ENCODE measurements at regions not wholly inside any gene's neighbourhood (a gene's known extent, or its start where the extent isn't known, plus 50 kb on each side); places are given as distances from the start of the nearest gene placed in this dataset.

DNA sequence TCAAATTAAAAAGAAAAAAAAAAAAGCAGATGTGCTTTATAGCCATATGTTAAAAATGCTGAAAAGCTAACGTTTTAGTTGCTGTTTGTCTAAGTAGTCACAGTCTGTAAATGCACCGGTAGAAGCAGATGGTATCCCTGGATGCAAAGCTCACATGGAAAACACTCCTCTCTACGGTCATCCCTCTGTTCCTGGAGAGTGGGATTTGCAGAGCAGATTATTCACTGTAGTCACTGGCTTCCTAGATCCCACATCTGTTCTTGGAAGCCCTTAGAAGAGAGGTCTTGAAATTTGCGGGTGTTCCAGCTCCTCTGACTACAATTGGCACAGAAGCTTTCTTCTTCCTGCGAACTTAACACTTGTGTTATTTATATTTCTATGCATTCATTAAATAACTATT lies 186.6 kb downstream of the PMP22 start:
- H3K4me3 ChIP-seq (replicated peaks; ENCODE audit: low read depth, low read length), result no peak overlapping the region
- H3K36me3 ChIP-seq (ENCODE audit: control insufficient read depth, insufficient read depth, low read length), result no peaks in the 10 kb centered on the region
- TF ChIP-seq, protein P1, sequence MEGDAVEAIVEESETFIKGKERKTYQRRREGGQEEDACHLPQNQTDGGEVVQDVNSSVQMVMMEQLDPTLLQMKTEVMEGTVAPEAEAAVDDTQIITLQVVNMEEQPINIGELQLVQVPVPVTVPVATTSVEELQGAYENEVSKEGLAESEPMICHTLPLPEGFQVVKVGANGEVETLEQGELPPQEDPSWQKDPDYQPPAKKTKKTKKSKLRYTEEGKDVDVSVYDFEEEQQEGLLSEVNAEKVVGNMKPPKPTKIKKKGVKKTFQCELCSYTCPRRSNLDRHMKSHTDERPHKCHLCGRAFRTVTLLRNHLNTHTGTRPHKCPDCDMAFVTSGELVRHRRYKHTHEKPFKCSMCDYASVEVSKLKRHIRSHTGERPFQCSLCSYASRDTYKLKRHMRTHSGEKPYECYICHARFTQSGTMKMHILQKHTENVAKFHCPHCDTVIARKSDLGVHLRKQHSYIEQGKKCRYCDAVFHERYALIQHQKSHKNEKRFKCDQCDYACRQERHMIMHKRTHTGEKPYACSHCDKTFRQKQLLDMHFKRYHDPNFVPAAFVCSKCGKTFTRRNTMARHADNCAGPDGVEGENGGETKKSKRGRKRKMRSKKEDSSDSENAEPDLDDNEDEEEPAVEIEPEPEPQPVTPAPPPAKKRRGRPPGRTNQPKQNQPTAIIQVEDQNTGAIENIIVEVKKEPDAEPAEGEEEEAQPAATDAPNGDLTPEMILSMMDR (IDR thresholded peaks at IDR 0.05; ENCODE audit: insufficient read depth, low read length, poor library complexity, severe bottlenecking), result no peak
- DNase-seq (ENCODE audit: extremely low read depth, insufficient read length), result no peak
- no peaks in the 10 kb centered on the region for H3K27me3 ChIP-seq (replicated peaks; ENCODE audit: control insufficient read depth, insufficient read depth, low read length)

DNA sequence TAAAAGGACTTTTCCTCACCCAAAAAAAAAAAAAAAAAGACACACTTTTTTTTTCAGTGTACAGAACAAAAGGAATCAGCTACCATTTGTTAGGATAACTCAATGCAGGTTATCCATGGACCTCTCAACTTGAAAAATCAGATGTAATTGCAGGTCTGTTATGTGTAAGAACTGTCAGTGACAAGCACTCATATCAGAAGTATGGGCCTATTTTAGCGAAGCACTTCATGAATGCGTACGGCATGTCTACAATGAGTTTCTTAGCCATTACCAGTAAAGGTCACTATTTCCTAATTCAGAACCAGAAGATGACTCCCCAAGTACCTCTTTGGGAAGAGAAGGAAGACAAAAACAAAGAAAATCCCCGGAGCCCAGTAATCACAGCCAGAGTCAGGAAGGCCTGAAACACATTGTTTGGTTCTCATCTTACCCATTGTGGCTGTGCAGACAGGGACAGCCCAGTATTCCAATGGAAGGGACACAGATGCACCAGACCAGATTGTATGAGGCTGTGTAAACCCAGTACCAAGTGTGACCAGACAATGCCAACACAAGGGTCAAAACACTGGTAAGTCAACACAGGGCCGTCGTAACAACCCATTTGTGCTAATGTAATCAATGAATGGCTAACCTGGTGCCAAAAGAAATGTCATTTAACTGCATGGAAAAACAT lies 188.0 kb downstream of the PMP22 start:
- DNase-seq (ENCODE audit: extremely low read depth, insufficient read length), result no peak
- Histone ChIP-seq H3K4me3 (replicated peaks; ENCODE audit: low read depth, low read length) (no peak overlapping the region), H3K27me3 (replicated peaks; ENCODE audit: control insufficient read depth, insufficient read depth, low read length) (no peaks in the 10 kb centered on the region), H3K36me3 (ENCODE audit: control insufficient read depth, insufficient read depth, low read length) (no peaks in the 10 kb centered on the region)
- TF ChIP-seq, protein P1 (IDR thresholded peaks at IDR 0.05; ENCODE audit: insufficient read depth, low read length, poor library complexity, severe bottlenecking), result no peak

DNA sequence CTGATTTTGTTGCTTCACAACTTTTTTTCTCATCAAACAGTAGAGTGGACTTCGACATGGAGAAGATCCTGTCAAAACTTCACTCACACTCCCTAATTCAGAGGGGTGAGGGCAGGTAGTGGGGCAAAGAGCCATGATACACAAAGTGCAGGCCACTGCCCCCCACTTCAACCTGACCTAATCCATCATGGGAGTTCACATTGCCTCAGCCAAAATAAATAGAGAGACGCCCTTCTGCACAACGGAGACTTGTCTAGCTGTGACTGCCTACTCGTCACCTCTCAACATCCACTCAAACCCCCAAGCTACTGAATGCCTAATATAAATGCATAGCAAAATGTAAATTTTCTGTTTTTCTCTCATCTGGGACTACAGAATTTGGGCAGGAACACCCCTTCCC lies 213.2 kb downstream of the PMP22 start:
- no peaks in the 10 kb centered on the region for H3K27me3 ChIP-seq (replicated peaks; ENCODE audit: control insufficient read depth, insufficient read depth, low read length)

DNA sequence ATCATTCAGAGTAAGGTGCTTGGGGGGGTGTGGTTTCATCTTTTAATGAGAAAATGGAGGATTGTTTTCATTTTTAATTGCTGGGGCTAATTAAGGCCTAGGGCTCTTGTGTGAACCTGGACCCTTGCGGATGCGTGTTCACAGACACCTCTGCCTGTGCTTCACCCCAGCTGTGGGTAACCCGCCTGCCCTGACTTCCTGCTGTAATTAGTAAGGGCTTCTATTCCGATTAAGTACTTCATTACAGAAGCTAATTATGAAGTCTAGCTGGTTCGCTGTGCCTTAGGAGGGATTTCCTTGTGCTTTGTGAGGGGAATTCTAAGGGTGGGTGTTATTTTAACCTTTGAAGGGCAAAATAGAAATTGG lies 215.3 kb downstream of the PMP22 start:
- H3K4me3 ChIP-seq (replicated peaks; ENCODE audit: low read depth, low read length), result no peak overlapping the region
- no peaks in the 10 kb centered on the region for H3K27me3 ChIP-seq (replicated peaks; ENCODE audit: control insufficient read depth, insufficient read depth, low read length)
- DNase-seq (ENCODE audit: extremely low read depth, insufficient read length), result no peak
- TF ChIP-seq, protein P1 (IDR thresholded peaks at IDR 0.05; ENCODE audit: insufficient read depth, low read length, poor library complexity, severe bottlenecking), result no peak
- H3K36me3 ChIP-seq (ENCODE audit: control insufficient read depth, insufficient read depth, low read length), result no peaks in the 10 kb centered on the region

More for the DNA sequence above, 213.2 kb downstream of the PMP22 start:
- no peak for DNase-seq (ENCODE audit: extremely low read depth, insufficient read length)
- TF ChIP-seq, protein P1 (IDR thresholded peaks at IDR 0.05; ENCODE audit: insufficient read depth, low read length, poor library complexity, severe bottlenecking), result no peak
- no peaks in the 10 kb centered on the region for H3K36me3 ChIP-seq (ENCODE audit: control insufficient read depth, insufficient read depth, low read length)
- no peak overlapping the region for H3K4me3 ChIP-seq (replicated peaks; ENCODE audit: low read depth, low read length)

DNA sequence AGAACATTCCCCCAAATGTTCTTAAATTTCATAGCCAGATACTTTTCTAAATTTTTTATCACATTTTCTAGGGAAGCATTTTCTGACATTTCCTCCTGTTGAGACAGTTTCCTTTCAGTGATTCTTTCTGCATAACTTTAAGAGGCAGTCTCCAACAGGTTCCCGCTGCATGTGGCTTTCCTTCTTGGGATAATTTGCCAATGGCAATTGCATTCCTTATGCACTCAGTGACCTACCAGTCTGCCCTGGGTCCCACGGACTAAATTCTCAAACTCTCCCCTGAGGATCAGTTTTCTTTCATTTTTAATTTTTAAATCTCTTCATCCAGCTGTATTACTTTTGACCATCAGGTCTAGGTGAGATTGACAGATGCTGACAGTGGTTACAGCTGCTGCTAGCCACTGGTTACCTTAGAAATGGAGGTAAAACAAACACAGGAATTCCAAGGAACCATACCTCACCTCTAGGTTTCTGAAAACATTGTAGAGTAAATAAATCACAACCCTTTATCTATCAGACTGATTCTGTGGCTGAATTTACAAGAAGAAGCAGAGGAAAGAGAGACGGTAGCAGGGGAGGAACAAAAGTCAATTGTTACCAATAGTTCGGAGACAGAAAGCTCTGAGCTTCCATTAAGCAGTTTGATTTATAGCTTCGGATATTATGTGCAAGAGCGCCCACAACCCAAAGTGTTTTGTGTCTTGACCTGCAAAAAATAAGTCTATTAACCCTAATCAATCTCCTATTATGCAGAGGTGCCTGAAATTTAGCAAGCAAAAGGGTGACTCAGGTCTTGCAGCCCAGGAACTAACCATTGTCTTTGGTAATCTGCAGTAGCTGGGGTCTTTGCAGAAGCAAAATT lies 216.0 kb downstream of the PMP22 start:
- Histone ChIP-seq H3K4me3 (replicated peaks; ENCODE audit: low read depth, low read length) (no peak overlapping the region), H3K36me3 (ENCODE audit: control insufficient read depth, insufficient read depth, low read length) (no peaks in the 10 kb centered on the region), H3K27me3 (replicated peaks; ENCODE audit: control insufficient read depth, insufficient read depth, low read length) (no peaks in the 10 kb centered on the region)
- DNase-seq (ENCODE audit: extremely low read depth, insufficient read length), result no peak
- TF ChIP-seq, protein P1 (IDR thresholded peaks at IDR 0.05; ENCODE audit: insufficient read depth, low read length, poor library complexity, severe bottlenecking), result no peak
